Trophoblast cell (in vitro differentiated cells and primary cell): ENCODE measurements at regions not wholly inside any gene's neighbourhood (a gene's known extent, or its start where the extent isn't known, plus 50 kb on each side); places are given as distances from the start of the nearest gene placed in this dataset.

Experiments
- DNase-seq, 2 donors: peaks; one replicate each; pipeline ENCODE4 v3.0.0-alpha.2; 2016
- H2AFZ ChIP-seq: 2 replicates; pipeline ENCODE4 v1.6.1; 2013; ENCODE audit warnings: low read length, moderate library complexity, mild to moderate bottlenecking; ENCODE audit not compliant: insufficient read depth, poor library complexity
- H2AK5ac ChIP-seq: 2 replicates; pipeline ENCODE4 v1.6.1; 2013; ENCODE audit warnings: mild to moderate bottlenecking, low read length
- H2BK120ac ChIP-seq: 2 replicates; pipeline ENCODE4 v1.6.1; 2013; ENCODE audit warnings: low read length, mild to moderate bottlenecking, moderate library complexity; ENCODE audit not compliant: insufficient read depth, poor library complexity
- H2BK12ac ChIP-seq: 2 replicates; pipeline ENCODE4 v1.6.1; 2013; ENCODE audit warnings: mild to moderate bottlenecking, low read length, moderate library complexity
- H2BK5ac ChIP-seq: 2 replicates; pipeline ENCODE4 v1.6.1; 2013; ENCODE audit warnings: low read length, low read depth, moderate library complexity, mild to moderate bottlenecking; ENCODE audit not compliant: poor library complexity
- H3K14ac ChIP-seq: 2 replicates; pipeline ENCODE4 v1.6.1; 2013; ENCODE audit warnings: mild to moderate bottlenecking, low read length
- H3K18ac ChIP-seq: 2 replicates; pipeline ENCODE4 v1.6.1; 2013; ENCODE audit warnings: mild to moderate bottlenecking, low read length
- H3K23ac ChIP-seq: 2 replicates; pipeline ENCODE4 v1.6.1; 2013; ENCODE audit warnings: low read length
- H3K27ac ChIP-seq: 2 replicates; pipeline ENCODE4 v1.5.1; 2013; ENCODE audit warnings: low read depth, mild to moderate bottlenecking, inconsistent platforms, low read length, moderate library complexity
- H3K27me3 ChIP-seq: 2 replicates; pipeline ENCODE4 v1.6.1; 2013; ENCODE audit warnings: inconsistent platforms, mild to moderate bottlenecking, low read length, moderate library complexity; ENCODE audit not compliant: insufficient read depth
- H3K36me3 ChIP-seq, 2 experiments: 1 replicate in 1 of 2; 2 replicates in 1 of 2; pipeline ENCODE4 v1.6.1; 2013; ENCODE audit warnings: low read length in 2 of 2, mild to moderate bottlenecking in 2 of 2, moderate library complexity in 1 of 2; ENCODE audit not compliant: insufficient read depth in 2 of 2, control insufficient read depth in 1 of 2
- H3K4ac ChIP-seq: 2 replicates; pipeline ENCODE4 v1.6.1; 2013; ENCODE audit warnings: low read depth, mild to moderate bottlenecking, low read length, moderate library complexity
- H3K4me1 ChIP-seq, 2 experiments: 1 replicate in 1 of 2; 2 replicates in 1 of 2; pipeline ENCODE4 v1.6.1; 2013; ENCODE audit warnings: low read length in 2 of 2, mild to moderate bottlenecking in 2 of 2, moderate library complexity in 1 of 2; ENCODE audit not compliant: insufficient read depth in 2 of 2, control insufficient read depth in 1 of 2
- H3K4me2 ChIP-seq: 2 replicates; pipeline ENCODE4 v1.6.1; 2013; ENCODE audit warnings: inconsistent platforms, mild to moderate bottlenecking, low read length, moderate library complexity
- H3K4me3 ChIP-seq: 2 replicates; pipeline ENCODE4 v1.5.1; 2013; ENCODE audit warnings: mild to moderate bottlenecking, low read depth, low read length, inconsistent platforms
- H3K79me1 ChIP-seq: one replicate; pipeline ENCODE4 v1.6.1; 2013; ENCODE audit warnings: low read length
- H3K79me2 ChIP-seq: 2 replicates; pipeline ENCODE4 v1.6.1; 2013; ENCODE audit warnings: low read length, mild to moderate bottlenecking; ENCODE audit not compliant: control insufficient read depth, insufficient read depth, poor library complexity
- H3K9ac ChIP-seq: 2 replicates; pipeline ENCODE4 v1.6.1; 2013; ENCODE audit warnings: mild to moderate bottlenecking, low read length
- H3K9me3 ChIP-seq: 2 replicates; pipeline ENCODE4 v1.6.1; 2013; ENCODE audit warnings: low read depth, mild to moderate bottlenecking, control low read depth, inconsistent platforms, low read length; ENCODE audit not compliant: insufficient read depth
- H4K12ac ChIP-seq: 2 replicates; pipeline ENCODE4 v1.6.1; 2013; ENCODE audit warnings: low read depth, mild to moderate bottlenecking, low read length, moderate library complexity
- H4K8ac ChIP-seq: 2 replicates; pipeline ENCODE4 v1.6.1; 2013; ENCODE audit warnings: low read depth, mild to moderate bottlenecking, low read length, moderate library complexity
- H4K91ac ChIP-seq: one replicate; pipeline ENCODE4 v1.6.1; 2013; ENCODE audit warnings: low read depth, mild to moderate bottlenecking, low read length, moderate library complexity
- WGBS: extraction: QIAGEN DNeasy Blood & Tissue Kit; methylation state at CpG from one replicate; pipeline ENCODE4 v1.1.7; 2013; ENCODE audit warnings: missing lambda C conversion rate; ENCODE audit not compliant: insufficient read length, insufficient coverage; ENCODE audit errors: extremely low coverage; 5-methylcytosine and 5-hydroxymethylcytosine counted together

GRCh38 chr12:65666876-65667275 is 157.4 kb upstream of the HMGA2 start:
- H3K79me1 ChIP-seq: no peaks in the 10 kb centered on the region
- WGBS: no CpG with 5 or more reads among the region's 2 CpGs

GRCh38 chr12:65667932-65668331 is 156.4 kb upstream of the HMGA2 start:
- no peak overlapping the region for H3K9ac ChIP-seq
- no peak overlapping the region for H2BK12ac ChIP-seq
- no peak overlapping the region for H3K18ac ChIP-seq
- DNase-seq: peak in 1 of 2 donors; percentile 25
- H3K36me3 ChIP-seq: no peaks in the 10 kb centered on the region
- no peak overlapping the region for H3K4me2 ChIP-seq
- no peaks in the 10 kb centered on the region for H3K79me2 ChIP-seq
- no peak overlapping the region for H2BK120ac ChIP-seq
- H3K4me1 ChIP-seq: no peaks in the 10 kb centered on the region
- H3K4ac ChIP-seq: no peak overlapping the region
- H3K23ac ChIP-seq: no peak overlapping the region
- no peak overlapping the region for H4K91ac ChIP-seq
- no peak overlapping the region for H2AFZ ChIP-seq
- WGBS: no CpG with 5 or more reads among the region's 9 CpGs
- no peak overlapping the region for H4K8ac ChIP-seq
- no peak overlapping the region for H3K14ac ChIP-seq
- no peak overlapping the region for H4K12ac ChIP-seq
- H3K9me3 ChIP-seq: no peaks in the 10 kb centered on the region
- no peaks in the 10 kb centered on the region for H3K79me1 ChIP-seq
- no peak overlapping the region for H3K27ac ChIP-seq
- H3K27me3 ChIP-seq: no peaks in the 10 kb centered on the region
- H2AK5ac ChIP-seq: no peak overlapping the region
- H3K4me3 ChIP-seq: no peak overlapping the region
- no peak overlapping the region for H2BK5ac ChIP-seq

More at GRCh38 chr12:65666876-65667275, 157.4 kb upstream of the HMGA2 start:
- no peak overlapping the region for H2BK5ac ChIP-seq
- H3K9me3 ChIP-seq: no peaks in the 10 kb centered on the region
- no peak overlapping the region for H3K23ac ChIP-seq
- no peak overlapping the region for H2BK120ac ChIP-seq
- no peak overlapping the region for H3K14ac ChIP-seq
- no peak overlapping the region for H2AFZ ChIP-seq
- H2AK5ac ChIP-seq: no peak overlapping the region
- no peak overlapping the region for H4K91ac ChIP-seq
- no peak overlapping the region for H3K27ac ChIP-seq
- no peaks in the 10 kb centered on the region for H3K4me1 ChIP-seq
- no peaks in the 10 kb centered on the region for H3K27me3 ChIP-seq
- no peak overlapping the region for H3K18ac ChIP-seq
- no peak overlapping the region for H3K9ac ChIP-seq
- H2BK12ac ChIP-seq: no peak overlapping the region
- H3K4me2 ChIP-seq: no peak overlapping the region
- no peak overlapping the region for H3K4me3 ChIP-seq
- no peak overlapping the region for H3K4ac ChIP-seq
- no peaks in the 10 kb centered on the region for H3K36me3 ChIP-seq
- H4K8ac ChIP-seq: no peak overlapping the region
- no peaks in the 10 kb centered on the region for H3K79me2 ChIP-seq
- no peak for DNase-seq
- no peak overlapping the region for H4K12ac ChIP-seq

- H3K27me3 ChIP-seq: no peaks in the 10 kb centered on the region
- no peak overlapping the region for H4K8ac ChIP-seq
- H2AFZ ChIP-seq: no peak overlapping the region
- H3K18ac ChIP-seq: no peak overlapping the region
- WGBS: no CpG with 5 or more reads among the region's 5 CpGs
- H3K9me3 ChIP-seq: no peaks in the 10 kb centered on the region
- no peak overlapping the region for H4K91ac ChIP-seq
- no peak overlapping the region for H3K4me3 ChIP-seq
- no peaks in the 10 kb centered on the region for H3K4me1 ChIP-seq
- no peaks in the 10 kb centered on the region for H3K79me1 ChIP-seq
- no peak overlapping the region for H2BK12ac ChIP-seq
- no peak overlapping the region for H2AK5ac ChIP-seq
- no peaks in the 10 kb centered on the region for H3K79me2 ChIP-seq
- no peak overlapping the region for H3K27ac ChIP-seq
- H3K14ac ChIP-seq: no peak overlapping the region
- peak in 1 of 2 donors; percentile 14 for DNase-seq
- H3K36me3 ChIP-seq: no peaks in the 10 kb centered on the region
- no peak overlapping the region for H2BK120ac ChIP-seq
- no peak overlapping the region for H3K4ac ChIP-seq
- H3K23ac ChIP-seq: no peak overlapping the region
- no peak overlapping the region for H3K4me2 ChIP-seq
- H4K12ac ChIP-seq: no peak overlapping the region
- H2BK5ac ChIP-seq: no peak overlapping the region
- H3K9ac ChIP-seq: no peak overlapping the region
Observed at GRCh38 chr12:65668981-65669695, 155.1 kb upstream of the HMGA2 start.

GRCh38 chr12:65670775-65671174 is 153.5 kb upstream of the HMGA2 start:
- Histone ChIP-seq H3K27me3 (no peaks in the 10 kb centered on the region), H2AK5ac (no peak overlapping the region), H3K79me2 (no peaks in the 10 kb centered on the region), H3K4me2 (no peak overlapping the region), H3K27ac (no peak overlapping the region), H3K4ac (no peak overlapping the region), H2BK12ac (no peak overlapping the region), H4K91ac (no peak overlapping the region), H4K12ac (no peak overlapping the region), H3K14ac (no peak overlapping the region), H3K23ac (no peak overlapping the region), H3K4me1 (no peaks in the 10 kb centered on the region), H3K9ac (no peak overlapping the region), H3K9me3 (no peaks in the 10 kb centered on the region), H2AFZ (no peak overlapping the region), H2BK120ac (no peak overlapping the region), H3K18ac (no peak overlapping the region), H3K36me3 (no peaks in the 10 kb centered on the region), H2BK5ac (no peak overlapping the region), H3K79me1 (no peaks in the 10 kb centered on the region), H4K8ac (no peak overlapping the region), H3K4me3 (no peak overlapping the region)
- WGBS: no CpG with 5 or more reads among the region's 3 CpGs
- no peak for DNase-seq
